Activated CD8-positive, alpha-beta memory T cell treated with anti-CD3 and anti-CD28 coated beads for 4 hours (primary cell): ENCODE measurements at regions not wholly inside any gene's neighbourhood (a gene's known extent, or its start where the extent isn't known, plus 50 kb on each side); places are given as distances from the start of the nearest gene placed in this dataset.
"Not testable (repeated sequence)": the region's sequence is repeated elsewhere in the genome, so short reads cannot be mapped to it uniquely, and the experiment has no call there.

Experiments
- DNase-seq, 2 donors: peaks; one replicate each; pipeline ENCODE4 v3.0.0-alpha.2; 2020; ENCODE audit warnings: low read depth in 2 of 2

- no peak for DNase-seq
Observed at GRCh38 chr7:69232445-69233376, 365.6 kb upstream of the AUTS2 start.

GRCh38 chr7:69237541-69237940, 360.7 kb upstream of the AUTS2 start:
- no peak for DNase-seq

- no peak for DNase-seq
Observed at GRCh38 chr7:69243016-69243415, 355.3 kb upstream of the AUTS2 start.

GRCh38 chr7:69244701-69245100, 353.6 kb upstream of the AUTS2 start:
- DNase-seq = no peak

GRCh38 chr7:69245646-69246045, 352.6 kb upstream of the AUTS2 start:
- no peak for DNase-seq

GRCh38 chr7:69246758-69247157, 351.5 kb upstream of the AUTS2 start:
- no peak for DNase-seq

GRCh38 chr7:69248382-69248828, 349.9 kb upstream of the AUTS2 start:
- not testable (repeated sequence) for DNase-seq

GRCh38 chr7:69250958-69251357, 347.3 kb upstream of the AUTS2 start:
- DNase-seq = no peak

- DNase-seq = no peak
Observed at GRCh38 chr7:69254643-69255042, 343.6 kb upstream of the AUTS2 start.

GRCh38 chr7:69256634-69257081, 341.6 kb upstream of the AUTS2 start:
- DNase-seq = no peak

- no peak for DNase-seq
Observed at GRCh38 chr7:69257592-69257991, 340.7 kb upstream of the AUTS2 start.

GRCh38 chr7:69259445-69259844, 338.8 kb upstream of the AUTS2 start:
- no peak for DNase-seq

- no peak for DNase-seq
Observed at GRCh38 chr7:69260023-69260422, 338.3 kb upstream of the AUTS2 start.

- DNase-seq = no peak
Observed at GRCh38 chr7:69263550-69263949, 334.7 kb upstream of the AUTS2 start.

- DNase-seq = no peak
Observed at GRCh38 chr7:69269806-69270205, 328.5 kb upstream of the AUTS2 start.

- no peak for DNase-seq
Observed at GRCh38 chr7:69272101-69272500, 326.2 kb upstream of the AUTS2 start.

- DNase-seq = no peak
Observed at GRCh38 chr7:69276011-69276729, 322.1 kb upstream of the AUTS2 start.

GRCh38 chr7:69277366-69277765, 320.9 kb upstream of the AUTS2 start:
- no peak for DNase-seq

- no peak for DNase-seq
Observed at GRCh38 chr7:69282946-69283345, 315.3 kb upstream of the AUTS2 start.

GRCh38 chr7:69283421-69283820, 314.9 kb upstream of the AUTS2 start:
- no peak for DNase-seq

- DNase-seq = no peak
Observed at GRCh38 chr7:69285854-69286253, 312.4 kb upstream of the AUTS2 start.

- DNase-seq = no peak
Observed at GRCh38 chr7:69295977-69296376, 302.3 kb upstream of the AUTS2 start.

GRCh38 chr7:69301253-69301652, 297.0 kb upstream of the AUTS2 start:
- DNase-seq = no peak
